CD4-positive, alpha-beta T cell treated with Interferon alpha-2 for 1 hour (primary cell): ENCODE measurements at regions not wholly inside any gene's neighbourhood (a gene's known extent, or its start where the extent isn't known, plus 50 kb on each side); places are given as distances from the start of the nearest gene placed in this dataset.
"Not testable (repeated sequence)": the region's sequence is repeated elsewhere in the genome, so short reads cannot be mapped to it uniquely, and the experiment has no call there.

ENCODE experiments used
- DNase-seq, 2 donors: peaks; one replicate each; pipeline ENCODE4 v3.0.0-alpha.2; 2020 to 2022

DNA sequence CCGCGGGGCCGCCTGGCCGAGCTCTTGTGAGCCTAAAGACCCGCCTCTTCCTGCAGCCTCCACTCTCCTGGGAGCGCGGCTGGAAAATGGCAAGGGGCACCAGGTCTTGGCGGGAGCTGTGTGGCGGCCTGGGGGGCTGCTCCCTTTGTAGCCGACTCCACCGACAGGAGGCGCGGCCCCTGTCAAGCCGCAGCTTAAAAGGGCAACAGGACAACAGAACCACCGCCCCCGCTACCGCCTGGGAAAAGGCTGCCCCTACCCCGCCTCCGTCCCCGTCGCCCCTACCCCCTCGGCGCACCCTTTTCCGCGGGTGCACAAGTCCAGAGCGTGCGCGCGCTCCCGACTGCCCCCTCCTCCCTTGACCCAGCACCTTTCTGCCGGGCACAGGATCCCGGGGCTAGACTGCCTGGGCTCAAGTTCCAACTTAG, 60.3 kb downstream of the GOLGA8K start:
- peak; percentile 1 to 30 for DNase-seq

- not testable (repeated sequence) for DNase-seq
These were observed 60.8 kb downstream of the GOLGA8K start for GRCh38 chr15:32342268-32342667.

GRCh38 chr15:32341530-32341929, 61.6 kb downstream of the GOLGA8K start:
- DNase-seq = not testable (repeated sequence)

DNA sequence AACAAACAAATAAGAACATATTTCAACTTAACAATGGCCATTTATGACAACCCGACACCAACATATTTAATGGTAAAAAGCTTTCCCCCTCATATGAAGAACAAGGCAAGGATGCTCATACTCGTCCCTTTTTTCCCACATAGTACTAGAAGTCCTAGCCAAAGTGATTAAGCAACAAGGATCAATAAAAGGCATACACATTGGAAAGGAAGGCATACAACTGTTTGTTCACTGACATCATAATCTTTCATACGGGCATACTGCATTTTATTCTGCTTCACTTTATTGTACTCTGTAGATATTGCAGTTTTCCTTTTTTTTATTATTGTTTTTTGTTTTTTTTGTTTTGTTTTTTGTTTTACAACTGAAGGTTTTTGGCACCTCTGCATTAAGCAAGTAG, 66.3 kb downstream of the GOLGA8K start:
- DNase-seq = not testable (repeated sequence)

- DNase-seq = not testable (repeated sequence)
These were observed 79.7 kb downstream of the GOLGA8K start for GRCh38 chr15:32323353-32323752.

DNA sequence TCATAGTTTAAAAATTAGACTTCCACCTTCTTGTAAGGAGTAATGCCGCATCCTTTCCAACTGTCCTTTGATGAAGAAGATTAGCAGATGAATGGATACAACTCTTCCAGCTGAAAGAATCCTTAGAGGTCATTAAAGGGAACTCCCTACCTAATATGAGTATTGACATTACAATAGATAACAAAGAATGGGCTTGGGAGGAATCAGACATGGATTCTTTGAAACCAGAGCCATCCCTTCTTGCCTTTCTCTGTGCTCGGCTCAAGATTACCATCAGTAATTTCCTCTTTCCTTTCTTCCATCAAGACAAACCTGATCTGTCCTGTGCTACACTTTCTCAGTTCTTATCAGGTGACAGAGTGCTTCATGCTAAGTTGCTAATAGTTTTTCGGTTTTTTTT, 83.8 kb downstream of the GOLGA8K start:
- DNase-seq = not testable (repeated sequence)

DNA sequence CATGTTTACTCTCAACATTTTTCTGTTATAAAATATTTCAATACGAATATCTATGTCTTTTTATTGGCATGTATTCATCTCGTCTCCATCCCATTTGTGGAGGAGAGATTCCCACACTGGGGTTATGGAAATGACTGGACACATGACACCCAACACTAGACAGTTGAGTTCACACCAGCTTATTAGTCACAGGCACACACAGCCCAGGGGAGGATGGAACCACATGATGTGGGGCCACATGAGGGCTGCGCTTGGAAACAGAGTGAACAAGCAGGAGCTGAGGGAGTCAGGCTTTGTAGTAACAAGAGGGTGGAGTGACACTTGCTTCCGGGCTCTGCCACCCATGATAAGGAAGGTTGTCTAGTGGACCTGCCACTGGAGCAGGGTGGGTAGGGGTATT, 86.6 kb downstream of the GOLGA8K start:
- not testable (repeated sequence) for DNase-seq

DNA sequence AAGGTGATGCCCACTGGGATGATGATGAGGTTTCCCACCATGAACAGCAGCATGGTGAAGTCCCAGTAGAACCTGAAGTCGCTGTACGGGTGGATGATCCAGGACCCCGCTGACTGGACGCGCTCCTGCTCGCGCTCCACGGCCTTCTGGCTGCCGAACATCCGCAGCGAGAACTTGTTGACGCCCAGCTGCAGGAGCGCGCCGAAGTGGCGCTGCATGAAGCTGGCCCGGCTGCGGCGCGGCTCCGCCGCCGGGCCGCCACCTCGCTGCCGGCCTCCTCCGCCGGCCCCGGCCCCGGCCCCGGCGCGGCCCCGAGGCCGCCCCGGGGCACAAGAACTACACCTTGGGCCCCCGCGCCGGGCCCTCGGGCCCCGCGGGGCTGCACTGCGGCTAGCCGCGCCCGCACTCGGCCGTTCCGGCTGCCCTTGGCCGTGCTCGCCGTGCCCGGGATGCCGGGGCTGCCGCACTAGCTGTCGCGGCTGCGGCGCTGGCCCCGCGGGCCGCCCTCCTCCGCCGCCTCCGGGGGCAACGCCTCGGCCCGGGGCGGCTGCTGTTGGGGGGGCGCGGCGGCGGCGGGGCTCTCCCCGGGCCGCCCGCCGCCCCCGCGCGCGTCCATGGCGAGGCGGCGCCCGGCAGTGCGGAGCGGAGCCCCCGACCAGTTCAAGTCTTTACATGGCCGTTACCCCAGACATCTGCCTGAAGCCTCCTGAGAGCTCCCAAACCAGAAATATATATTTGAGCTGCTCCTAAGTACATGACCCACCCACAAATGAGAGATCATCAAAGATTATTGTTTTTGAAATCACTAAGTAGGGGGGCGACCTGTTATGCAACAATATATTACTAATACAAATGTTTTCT, 87.8 kb downstream of the GOLGA8K start:
- DNase-seq = not testable (repeated sequence)

DNA sequence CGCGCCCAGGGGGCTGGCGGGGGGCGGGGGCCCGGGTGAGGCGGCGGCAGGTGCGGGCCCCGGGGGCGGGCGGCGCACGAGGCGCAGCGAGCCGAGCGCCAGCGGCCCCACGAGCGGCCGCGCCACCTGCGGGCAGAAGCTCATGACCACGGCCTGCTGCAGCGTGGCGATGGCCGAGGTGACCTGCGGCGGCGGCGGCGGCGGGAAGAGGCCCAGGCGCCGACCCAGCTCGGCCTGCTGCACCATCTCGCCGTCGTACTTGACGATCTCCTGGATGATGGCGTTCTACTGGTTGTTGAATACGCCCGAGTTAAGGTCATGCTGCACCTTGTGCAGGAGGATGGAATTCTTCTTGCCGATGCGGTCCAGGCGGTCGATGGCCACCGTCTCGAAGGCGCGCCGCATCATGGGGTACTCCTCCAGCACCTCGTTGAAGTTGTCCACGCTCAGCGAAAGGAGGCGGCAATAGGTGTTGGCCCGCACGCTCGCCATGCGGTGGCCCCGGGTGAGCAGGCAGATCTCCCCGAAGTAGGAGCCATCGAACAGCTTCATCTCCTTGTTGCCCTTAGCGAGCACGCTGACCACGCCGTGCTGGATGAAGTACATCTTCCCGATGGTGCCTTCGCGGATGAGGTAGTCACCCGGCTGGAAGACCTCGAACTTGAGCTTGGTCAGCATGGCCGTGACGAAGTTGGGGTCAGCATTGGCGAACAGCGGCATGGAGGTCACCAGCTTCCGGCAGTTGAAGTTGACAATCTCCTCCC, 89.5 kb downstream of the GOLGA8K start:
- not testable (repeated sequence) for DNase-seq

DNA sequence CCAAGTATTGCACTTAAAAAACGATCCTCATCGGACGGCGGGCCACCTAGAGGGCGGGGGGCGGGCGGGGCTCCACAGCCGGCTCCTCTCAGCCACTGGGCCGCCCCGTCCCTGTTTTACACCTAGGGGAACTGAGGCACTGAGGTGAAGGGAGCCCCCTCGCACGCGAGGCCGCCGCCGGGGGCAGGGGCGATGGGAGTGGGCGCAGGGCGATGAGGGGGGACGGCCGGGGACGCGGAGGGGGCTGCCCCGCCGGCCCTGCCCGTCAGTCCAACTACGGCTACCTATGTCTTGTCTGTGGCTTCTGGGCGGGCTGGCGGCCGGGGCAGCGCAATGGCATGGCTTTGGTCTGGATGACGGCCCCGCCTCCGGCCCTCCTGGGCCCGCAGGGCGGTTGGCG, 90.4 kb downstream of the GOLGA8K start:
- not testable (repeated sequence) for DNase-seq

- not testable (repeated sequence) for DNase-seq
These were observed 95.5 kb downstream of the GOLGA8K start for GRCh38 chr15:32307592-32307991.

DNA sequence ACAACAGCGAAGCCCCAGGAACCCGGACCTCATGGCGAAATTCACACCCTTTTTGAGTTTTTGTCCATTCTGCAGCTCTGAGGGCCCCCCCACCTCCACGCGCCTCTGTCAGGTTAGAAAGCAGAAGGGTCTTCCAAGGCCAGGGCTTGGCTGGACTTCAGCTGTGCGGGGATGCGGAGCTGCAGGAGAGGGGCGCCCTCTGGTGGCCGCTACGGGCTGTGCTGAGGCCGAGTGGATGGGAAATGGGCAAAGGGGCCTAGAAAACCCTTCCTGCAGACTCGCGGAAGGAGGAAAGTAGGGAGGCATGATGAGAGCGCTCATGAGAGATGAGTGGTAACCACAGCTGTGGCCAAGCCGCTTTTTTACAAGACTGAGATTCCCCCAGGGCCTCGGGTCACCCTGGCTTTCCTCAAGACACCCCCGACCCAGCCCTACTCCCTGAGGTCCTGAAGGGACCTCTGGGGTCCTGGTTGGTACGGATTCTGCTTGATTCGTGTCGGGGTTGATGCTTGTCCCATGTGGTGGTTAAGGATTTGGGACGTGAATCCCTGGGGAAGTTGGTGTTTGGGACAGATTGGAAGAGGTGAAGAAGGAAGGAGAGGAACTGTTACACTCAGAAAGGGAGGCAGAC, 126.8 kb downstream of the GOLGA8K start:
- DNase-seq = not testable (repeated sequence)

- DNase-seq = not testable (repeated sequence)
These were observed 149.1 kb downstream of the GOLGA8K start for GRCh38 chr15:32253958-32254357.

GRCh38 chr15:32249207-32249606, 153.9 kb downstream of the GOLGA8K start:
- DNase-seq = not testable (repeated sequence)

GRCh38 chr15:32243727-32244126, 159.4 kb downstream of the GOLGA8K start:
- not testable (repeated sequence) for DNase-seq

GRCh38 chr15:32242780-32243528, 160.1 kb downstream of the GOLGA8K start:
- not testable (repeated sequence) for DNase-seq

DNA sequence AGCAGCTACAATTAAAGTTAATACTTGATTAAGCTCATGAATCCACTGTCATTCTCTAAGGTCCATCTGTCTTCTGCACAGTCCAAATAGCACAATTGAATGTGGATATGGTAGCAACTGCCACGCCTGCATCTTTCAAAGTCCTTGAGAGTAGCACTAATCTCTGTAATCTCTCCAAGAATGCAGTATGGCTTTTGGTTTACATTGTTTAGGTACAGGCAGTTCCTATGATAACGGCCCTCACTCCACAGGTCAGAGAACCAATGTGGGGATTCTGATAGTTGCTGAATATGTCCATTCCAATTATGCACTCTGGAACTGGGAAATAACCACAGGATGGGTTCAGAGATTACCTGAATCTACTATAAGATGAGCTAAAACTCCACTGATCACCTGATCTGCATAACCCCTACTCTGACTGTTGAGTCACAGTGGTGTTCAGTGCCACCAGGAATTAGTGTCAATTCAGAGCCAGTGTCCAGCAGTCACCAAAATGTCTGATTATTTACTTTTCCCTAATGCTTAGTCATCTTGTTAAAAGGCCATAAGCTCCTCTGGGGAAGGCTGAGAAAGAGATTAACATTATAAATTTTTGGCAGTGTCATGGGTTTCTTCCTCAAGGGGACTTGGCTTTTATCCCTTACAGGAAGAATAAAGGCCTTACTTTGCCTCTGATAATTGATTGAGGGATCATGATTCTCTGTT, 175.5 kb downstream of the GOLGA8K start:
- not testable (repeated sequence) for DNase-seq

GRCh38 chr15:32222716-32223115, 180.4 kb downstream of the GOLGA8K start:
- DNase-seq = no peak
